PFSK-1 (cell line): ENCODE measurements at regions not wholly inside any gene's neighbourhood (a gene's known extent, or its start where the extent isn't known, plus 50 kb on each side); places are given as distances from the start of the nearest gene placed in this dataset.

ENCODE experiments used
- FOXP2 ChIP-seq: optimal IDR thresholded peaks from 2 replicates; pipeline ENCODE3; 2011; ENCODE audit warnings: borderline replicate concordance, control low read depth, inconsistent platforms; ENCODE audit not compliant: insufficient read depth; ENCODE audit errors: extremely low read length, extremely low read depth
- POLR2AphosphoS5 ChIP-seq: IDR thresholded peaks from 2 replicates; pipeline ENCODE4 v1.6.1; 2012; ENCODE audit warnings: low read depth, mild to moderate bottlenecking, control low read depth, low read length, moderate library complexity
- SIN3A ChIP-seq: IDR thresholded peaks from 2 replicates; pipeline ENCODE4 v1.6.1; 2012; ENCODE audit warnings: mild to moderate bottlenecking, low read length, moderate library complexity, borderline replicate concordance; ENCODE audit not compliant: insufficient read depth
- TAF1 ChIP-seq: IDR thresholded peaks from 2 replicates; pipeline ENCODE4 v1.6.1; 2012; ENCODE audit warnings: low read length, control low read depth, borderline replicate concordance; ENCODE audit not compliant: insufficient read depth
- TF ChIP-seq, protein P1 (sequence below), 2 experiments: IDR thresholded peaks; 2 replicates each; pipeline versions ENCODE4 v1.6.1 to v1.8.0; 2011 to 2012; ENCODE audit warnings: low read depth in 2 of 2, low read length in 2 of 2, control low read depth in 1 of 2, inconsistent platforms in 1 of 2, mild to moderate bottlenecking in 1 of 2, moderate library complexity in 1 of 2; ENCODE audit not compliant: insufficient read depth in 1 of 2

DNA sequence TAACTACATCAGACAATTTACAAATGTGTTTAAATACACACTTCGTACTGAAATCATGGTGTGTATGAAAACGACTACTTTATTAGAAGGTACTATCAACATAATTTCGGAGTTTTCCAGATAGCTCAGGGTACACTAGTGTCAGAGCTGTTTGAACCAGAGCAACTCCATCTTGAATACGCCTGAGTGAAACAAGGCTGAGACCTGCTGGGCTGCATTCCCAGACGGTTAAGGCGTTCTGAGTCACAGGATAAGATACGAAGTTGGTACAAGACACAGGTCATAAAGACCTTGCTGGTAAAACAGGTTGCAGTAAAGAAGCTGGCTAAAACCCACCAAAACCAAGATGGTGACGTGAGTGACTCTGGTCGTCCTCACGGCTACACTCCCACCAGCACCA lies 167.6 kb downstream of the THBS2 start:
- TF ChIP-seq SIN3A = no peak
- no peak for TF ChIP-seq TAF1

DNA sequence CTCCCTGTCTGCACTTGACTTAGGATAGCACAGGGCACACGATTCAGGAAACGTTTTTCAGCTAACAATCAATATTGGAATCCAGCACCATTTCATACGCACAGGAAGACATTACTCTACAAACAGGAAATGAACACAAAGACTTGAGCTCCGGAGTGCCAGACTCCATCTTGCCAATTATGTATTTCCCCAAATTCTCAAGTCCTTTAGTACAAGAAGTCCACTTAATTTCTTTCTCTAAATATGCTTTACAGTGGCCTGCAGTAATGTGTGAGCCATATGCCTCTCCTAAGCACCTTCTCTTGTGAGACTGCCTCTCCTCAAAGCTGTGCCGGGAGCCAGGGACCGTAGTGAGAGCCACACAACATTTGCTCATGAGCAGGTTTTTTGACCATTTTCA lies 168.2 kb downstream of the THBS2 start:
- no peak for TF ChIP-seq POLR2AphosphoS5
- TF ChIP-seq TAF1 = no peak
- TF ChIP-seq SIN3A = no peak
- TF ChIP-seq, protein P1, sequence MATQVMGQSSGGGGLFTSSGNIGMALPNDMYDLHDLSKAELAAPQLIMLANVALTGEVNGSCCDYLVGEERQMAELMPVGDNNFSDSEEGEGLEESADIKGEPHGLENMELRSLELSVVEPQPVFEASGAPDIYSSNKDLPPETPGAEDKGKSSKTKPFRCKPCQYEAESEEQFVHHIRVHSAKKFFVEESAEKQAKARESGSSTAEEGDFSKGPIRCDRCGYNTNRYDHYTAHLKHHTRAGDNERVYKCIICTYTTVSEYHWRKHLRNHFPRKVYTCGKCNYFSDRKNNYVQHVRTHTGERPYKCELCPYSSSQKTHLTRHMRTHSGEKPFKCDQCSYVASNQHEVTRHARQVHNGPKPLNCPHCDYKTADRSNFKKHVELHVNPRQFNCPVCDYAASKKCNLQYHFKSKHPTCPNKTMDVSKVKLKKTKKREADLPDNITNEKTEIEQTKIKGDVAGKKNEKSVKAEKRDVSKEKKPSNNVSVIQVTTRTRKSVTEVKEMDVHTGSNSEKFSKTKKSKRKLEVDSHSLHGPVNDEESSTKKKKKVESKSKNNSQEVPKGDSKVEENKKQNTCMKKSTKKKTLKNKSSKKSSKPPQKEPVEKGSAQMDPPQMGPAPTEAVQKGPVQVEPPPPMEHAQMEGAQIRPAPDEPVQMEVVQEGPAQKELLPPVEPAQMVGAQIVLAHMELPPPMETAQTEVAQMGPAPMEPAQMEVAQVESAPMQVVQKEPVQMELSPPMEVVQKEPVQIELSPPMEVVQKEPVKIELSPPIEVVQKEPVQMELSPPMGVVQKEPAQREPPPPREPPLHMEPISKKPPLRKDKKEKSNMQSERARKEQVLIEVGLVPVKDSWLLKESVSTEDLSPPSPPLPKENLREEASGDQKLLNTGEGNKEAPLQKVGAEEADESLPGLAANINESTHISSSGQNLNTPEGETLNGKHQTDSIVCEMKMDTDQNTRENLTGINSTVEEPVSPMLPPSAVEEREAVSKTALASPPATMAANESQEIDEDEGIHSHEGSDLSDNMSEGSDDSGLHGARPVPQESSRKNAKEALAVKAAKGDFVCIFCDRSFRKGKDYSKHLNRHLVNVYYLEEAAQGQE (IDR thresholded peaks at IDR 0.05; ENCODE audit: insufficient read depth in 1 of 2, low read depth in 2 of 2, low read length in 2 of 2) = no peak
- no peak for TF ChIP-seq FOXP2

DNA sequence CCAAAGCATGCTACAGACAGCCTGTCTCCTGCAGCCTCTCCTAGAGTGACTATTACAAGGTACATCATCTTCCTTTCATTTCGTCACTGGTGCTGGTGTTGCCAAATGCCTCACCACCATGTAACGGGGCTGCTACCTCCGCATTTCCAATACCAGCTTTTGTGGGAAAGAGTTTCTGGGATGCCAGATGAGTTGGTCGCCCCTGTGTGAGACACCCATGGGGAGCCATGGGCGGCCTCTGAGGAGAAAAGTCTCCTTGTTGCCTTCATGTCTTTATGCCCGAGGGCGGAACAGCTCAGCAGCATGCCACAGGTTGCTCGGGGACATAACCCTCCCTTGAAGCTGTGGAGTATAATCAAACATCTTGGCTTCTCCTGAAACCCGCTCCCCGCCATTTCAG lies 169.6 kb downstream of the THBS2 start:
- TF ChIP-seq, protein P1 (IDR thresholded peaks at IDR 0.05; ENCODE audit: insufficient read depth in 1 of 2, low read depth in 2 of 2, low read length in 2 of 2) = no peak
- TF ChIP-seq SIN3A (no peak), FOXP2 (no peak), TAF1 (no peak), POLR2AphosphoS5 (no peak)

DNA sequence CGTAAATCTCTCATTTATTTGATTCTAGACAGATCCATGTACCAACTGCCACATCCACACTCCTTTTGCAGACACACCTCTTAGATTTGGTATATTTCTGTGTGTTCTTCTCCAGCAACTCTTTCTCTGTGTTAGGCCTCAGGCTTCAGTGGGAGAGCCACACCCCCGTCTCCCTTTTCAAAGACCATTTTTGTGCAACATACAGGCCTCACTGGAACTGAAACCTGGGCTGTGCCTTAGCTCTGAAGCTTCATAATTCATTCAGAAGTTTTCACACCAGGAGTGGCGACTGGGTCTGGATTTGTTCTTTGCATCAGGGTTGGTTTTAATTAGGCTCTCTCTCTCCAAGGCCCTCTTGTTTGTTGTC lies 170.2 kb downstream of the THBS2 start:
- no peak for TF ChIP-seq FOXP2

DNA sequence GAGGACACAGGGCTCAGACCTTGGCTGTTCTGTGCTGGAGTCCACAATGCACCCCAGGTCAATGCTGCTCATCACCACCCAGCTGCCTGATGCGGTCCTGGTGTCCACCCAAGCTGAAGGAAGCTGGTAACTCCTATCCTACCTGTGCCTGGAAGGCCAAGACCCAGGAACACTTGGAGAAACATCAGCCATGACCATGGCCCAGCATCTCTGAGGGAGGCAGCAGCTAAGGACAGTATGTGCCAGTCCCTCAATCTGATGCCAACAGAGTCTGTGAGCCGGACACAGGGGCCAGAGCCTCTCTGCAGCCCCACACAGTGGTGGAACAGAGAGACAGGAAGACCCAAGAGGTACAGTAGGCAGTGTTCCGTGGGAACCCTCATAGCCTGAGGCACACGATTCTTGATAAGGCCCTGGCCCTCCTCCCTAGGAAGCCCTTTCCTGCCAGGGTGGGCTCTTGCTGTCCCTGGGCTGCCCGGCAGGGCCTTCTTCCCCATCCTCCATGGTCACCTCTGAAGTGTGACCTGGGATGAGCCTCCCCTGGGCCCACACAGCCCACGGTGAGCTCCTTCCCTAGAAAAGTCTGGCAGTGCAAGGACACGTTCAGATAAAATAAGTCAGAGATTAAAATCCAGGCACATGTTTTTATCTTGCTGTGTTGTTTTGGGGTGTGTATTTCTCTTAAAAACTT lies 170.7 kb downstream of the THBS2 start:
- TF ChIP-seq SIN3A (no peak), FOXP2 (no peak), POLR2AphosphoS5 (no peak), TAF1 (no peak)
- TF ChIP-seq, protein P1 (IDR thresholded peaks at IDR 0.05; ENCODE audit: insufficient read depth in 1 of 2, low read depth in 2 of 2, low read length in 2 of 2) = no peak

DNA sequence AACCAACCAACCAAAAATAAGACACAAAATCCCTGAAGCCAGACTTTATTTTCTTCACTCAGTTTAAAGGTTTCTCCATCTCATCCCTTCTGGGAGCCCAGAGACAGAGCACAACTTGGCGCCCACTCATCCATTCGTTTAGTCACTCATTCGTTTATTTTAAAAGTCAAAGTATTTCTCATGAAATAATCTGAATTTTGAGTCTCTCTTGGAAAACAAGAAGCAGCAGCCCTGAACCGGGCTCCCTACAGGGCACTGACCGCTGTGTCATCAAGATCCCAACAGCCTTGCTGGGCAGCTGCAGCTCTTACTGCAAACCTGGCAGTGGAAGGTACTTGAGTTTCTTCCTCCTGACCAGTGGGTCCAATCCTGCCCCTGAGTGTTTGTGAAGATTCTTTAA lies 171.6 kb downstream of the THBS2 start:
- TF ChIP-seq, protein P1 (IDR thresholded peaks at IDR 0.05; ENCODE audit: insufficient read depth in 1 of 2, low read depth in 2 of 2, low read length in 2 of 2) = no peak
- TF ChIP-seq SIN3A = no peak
- no peak for TF ChIP-seq FOXP2
- TF ChIP-seq POLR2AphosphoS5 = no peak
- TF ChIP-seq TAF1 = no peak
